ENCODE measurements at regions not wholly inside any gene's neighbourhood (a gene's known extent, or its start where the extent isn't known, plus 50 kb on each side); places are given as distances from the start of the nearest gene placed in this dataset.

DNA sequence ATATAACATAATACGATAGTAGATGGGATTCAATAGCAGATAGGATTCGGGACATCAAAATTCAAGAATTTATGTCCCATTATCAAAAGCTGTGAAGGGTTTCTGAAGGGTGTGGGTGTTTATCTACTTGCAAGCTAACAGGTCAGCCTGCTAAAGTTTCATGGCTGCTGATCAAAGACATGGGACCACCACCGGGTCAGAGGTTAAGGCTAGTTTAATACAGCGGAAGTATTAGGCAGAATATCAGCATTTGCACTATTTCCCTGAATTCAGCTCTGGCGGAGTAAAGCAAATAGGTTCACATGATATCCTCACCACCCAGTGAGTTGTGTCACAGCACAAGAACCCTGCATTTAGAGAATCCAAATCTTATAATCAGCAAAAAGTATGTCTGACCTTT, 82.5 kb downstream of the DSEL start:
- H3K79me2 ChIP-seq (ENCODE audit: insufficient read depth, low read length), result no peaks in the 10 kb centered on the region
- H4K20me1 ChIP-seq (ENCODE audit: low read depth, low read length), result no peaks in the 10 kb centered on the region
- no peaks in the 10 kb centered on the region for H3K36me3 ChIP-seq (ENCODE audit: low read length)
- no peaks in the 10 kb centered on the region for H3K9me3 ChIP-seq (ENCODE audit: insufficient read depth, low read length)
- no peaks in the 10 kb centered on the region for H3F3A ChIP-seq (ENCODE audit: insufficient read depth)
- H3K4me2 ChIP-seq (ENCODE audit: low read depth, low read length, poor library complexity, severe bottlenecking), result no peak overlapping the region
- no peak overlapping the region for H3K4me3 ChIP-seq (ENCODE audit: insufficient read depth, low read length, poor library complexity, severe bottlenecking)
- H3K27me3 ChIP-seq (ENCODE audit: low read length), result no peaks in the 10 kb centered on the region
- H3K9me2 ChIP-seq (replicated peaks; ENCODE audit: insufficient read depth, low read length), result no peaks in the 10 kb centered on the region
- no peak overlapping the region for H3K9ac ChIP-seq (ENCODE audit: low read length)
- H3K27ac ChIP-seq (ENCODE audit: low read depth, low read length), result no peak overlapping the region
- no peak overlapping the region for H2AFZ ChIP-seq (ENCODE audit: low read depth, low read length, severe bottlenecking)
- no peak for TF ChIP-seq CTCF (IDR thresholded peaks at IDR 0.05; ENCODE audit: insufficient read depth, low read length, poor library complexity, severe bottlenecking)

DNA sequence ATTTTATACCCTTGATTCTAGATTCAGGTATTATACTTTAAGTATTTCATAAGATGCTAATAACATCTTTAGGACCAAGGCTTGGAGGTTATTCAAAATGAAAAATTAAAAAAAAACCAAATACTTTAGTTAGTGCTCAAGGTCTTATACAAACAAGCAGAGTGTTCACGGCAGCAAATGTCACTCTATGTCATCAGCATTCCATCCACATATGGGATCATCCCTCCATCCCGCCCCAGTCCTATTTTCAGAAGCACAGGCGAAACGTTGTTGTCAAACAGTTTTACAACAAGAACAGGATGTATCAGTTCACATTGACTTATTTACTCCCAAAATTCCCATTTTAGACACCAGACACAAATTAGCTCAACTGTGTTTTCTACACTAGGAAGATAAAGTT, 83.7 kb downstream of the DSEL start:
- Histone ChIP-seq H3K27ac (ENCODE audit: low read depth, low read length) (no peak overlapping the region), H3K4me3 (ENCODE audit: insufficient read depth, low read length, poor library complexity, severe bottlenecking) (no peak overlapping the region), H2AFZ (ENCODE audit: low read depth, low read length, severe bottlenecking) (no peak overlapping the region), H3F3A (ENCODE audit: insufficient read depth) (no peaks in the 10 kb centered on the region), H4K20me1 (ENCODE audit: low read depth, low read length) (no peaks in the 10 kb centered on the region), H3K4me2 (ENCODE audit: low read depth, low read length, poor library complexity, severe bottlenecking) (no peak overlapping the region), H3K27me3 (ENCODE audit: low read length) (no peaks in the 10 kb centered on the region), H3K79me2 (ENCODE audit: insufficient read depth, low read length) (no peaks in the 10 kb centered on the region), H3K9me3 (ENCODE audit: insufficient read depth, low read length) (no peaks in the 10 kb centered on the region), H3K9me2 (replicated peaks; ENCODE audit: insufficient read depth, low read length) (no peaks in the 10 kb centered on the region), H3K9ac (ENCODE audit: low read length) (no peak overlapping the region), H3K36me3 (ENCODE audit: low read length) (no peaks in the 10 kb centered on the region)
- no peak for TF ChIP-seq EZH2phosphoT487 (conservative IDR thresholded peaks at IDR 0.05; ENCODE audit: low read length)
- no peak for TF ChIP-seq CTCF (IDR thresholded peaks at IDR 0.05; ENCODE audit: insufficient read depth, low read length, poor library complexity, severe bottlenecking)

- TF ChIP-seq CTCF (IDR thresholded peaks at IDR 0.05; ENCODE audit: insufficient read depth, low read length, poor library complexity, severe bottlenecking) (no peak), EZH2phosphoT487 (conservative IDR thresholded peaks at IDR 0.05; ENCODE audit: low read length) (no peak)
- no peak overlapping the region for H2AFZ ChIP-seq (ENCODE audit: low read depth, low read length, severe bottlenecking)
- no peak overlapping the region for H3K9ac ChIP-seq (ENCODE audit: low read length)
- H3K36me3 ChIP-seq (ENCODE audit: low read length), result no peaks in the 10 kb centered on the region
- H3K27me3 ChIP-seq (ENCODE audit: low read length), result no peaks in the 10 kb centered on the region
- H4K20me1 ChIP-seq (ENCODE audit: low read depth, low read length), result no peaks in the 10 kb centered on the region
- H3K4me3 ChIP-seq (ENCODE audit: insufficient read depth, low read length, poor library complexity, severe bottlenecking), result no peak overlapping the region
- no peak overlapping the region for H3K27ac ChIP-seq (ENCODE audit: low read depth, low read length)
- no peak overlapping the region for H3K4me2 ChIP-seq (ENCODE audit: low read depth, low read length, poor library complexity, severe bottlenecking)
- 0 out of 2 replicates have a peak, but pooled peaks cover 5% of the 10 kb centered on the region for H3K9me2 ChIP-seq (replicated peaks; ENCODE audit: insufficient read depth, low read length)
- H3K79me2 ChIP-seq (ENCODE audit: insufficient read depth, low read length), result no peaks in the 10 kb centered on the region
- no peaks in the 10 kb centered on the region for H3K9me3 ChIP-seq (ENCODE audit: insufficient read depth, low read length)
- no peaks in the 10 kb centered on the region for H3F3A ChIP-seq (ENCODE audit: insufficient read depth)
These were observed 87.7 kb downstream of the DSEL start for GRCh38 chr18:67428805-67429204.

DNA sequence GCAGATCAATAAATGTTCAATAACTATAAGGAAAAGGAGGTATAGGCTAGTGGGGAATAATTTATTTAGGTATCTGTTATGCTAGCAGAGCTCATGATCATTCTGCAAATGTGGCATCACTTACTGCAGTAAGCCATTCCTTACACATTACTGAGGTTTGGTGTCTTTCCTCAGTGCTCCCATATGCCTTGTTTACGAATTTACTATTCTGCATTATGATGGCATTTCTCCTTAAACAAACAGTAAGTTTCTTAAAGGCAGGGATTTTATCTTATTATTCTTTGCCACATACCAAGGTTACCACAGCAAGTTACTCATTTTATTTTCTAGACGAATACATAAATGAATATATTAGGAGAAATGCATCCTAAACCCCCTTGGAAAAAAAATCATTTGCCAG, 88.4 kb downstream of the DSEL start:
- H3K27me3 ChIP-seq (ENCODE audit: low read length), result no peaks in the 10 kb centered on the region
- no peaks in the 10 kb centered on the region for H3K9me3 ChIP-seq (ENCODE audit: insufficient read depth, low read length)
- no peak for TF ChIP-seq EZH2phosphoT487 (conservative IDR thresholded peaks at IDR 0.05; ENCODE audit: low read length)
- no peak for TF ChIP-seq CTCF (IDR thresholded peaks at IDR 0.05; ENCODE audit: insufficient read depth, low read length, poor library complexity, severe bottlenecking)
- H3K9me2 ChIP-seq (replicated peaks; ENCODE audit: insufficient read depth, low read length), result 0 out of 2 replicates have a peak, but pooled peaks cover 5% of the 10 kb centered on the region
- H3K27ac ChIP-seq (ENCODE audit: low read depth, low read length), result no peak overlapping the region
- H3K79me2 ChIP-seq (ENCODE audit: insufficient read depth, low read length), result no peaks in the 10 kb centered on the region
- no peak overlapping the region for H3K4me3 ChIP-seq (ENCODE audit: insufficient read depth, low read length, poor library complexity, severe bottlenecking)
- no peak overlapping the region for H3K4me2 ChIP-seq (ENCODE audit: low read depth, low read length, poor library complexity, severe bottlenecking)
- H3K36me3 ChIP-seq (ENCODE audit: low read length), result no peaks in the 10 kb centered on the region
- no peak overlapping the region for H2AFZ ChIP-seq (ENCODE audit: low read depth, low read length, severe bottlenecking)
- no peak overlapping the region for H3K9ac ChIP-seq (ENCODE audit: low read length)
- H4K20me1 ChIP-seq (ENCODE audit: low read depth, low read length), result no peaks in the 10 kb centered on the region
- no peaks in the 10 kb centered on the region for H3F3A ChIP-seq (ENCODE audit: insufficient read depth)

Data from SU-DHL-6 (cell line).